ENCODE measurements at regions not wholly inside any gene's neighbourhood (a gene's known extent, or its start where the extent isn't known, plus 50 kb on each side); places are given as distances from the start of the nearest gene placed in this dataset.

DNA sequence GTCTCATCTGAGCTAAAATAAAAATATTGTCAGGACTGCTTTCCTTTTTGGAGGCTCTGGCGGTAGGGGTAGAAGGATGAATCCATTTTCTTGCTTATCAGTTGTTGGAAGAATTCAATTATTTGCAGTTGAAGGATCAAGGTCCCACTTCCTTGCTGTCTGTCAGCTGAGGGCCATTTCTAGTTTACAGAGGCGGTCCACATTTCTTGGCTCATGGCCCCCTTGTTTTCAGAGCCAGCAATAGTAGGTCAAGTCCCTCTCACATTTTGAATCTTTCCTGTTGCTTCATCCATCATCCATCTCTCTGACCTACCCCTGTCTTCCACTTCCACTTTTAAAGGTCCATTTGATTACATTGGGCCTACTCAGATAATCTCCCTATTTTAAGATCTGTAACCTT lies 1099.3 kb upstream of the DIAPH2 start:
- H3K23me2 ChIP-seq (ENCODE audit: low read depth, low read length), result no peaks in the 10 kb centered on the region
- H4K8ac ChIP-seq (ENCODE audit: extremely low read depth, insufficient read depth, low read length), result no peak overlapping the region
- no peak overlapping the region for H3K27ac ChIP-seq (ENCODE audit: low read depth, low read length)
- no peak overlapping the region for H2BK12ac ChIP-seq (ENCODE audit: low read depth, low read length)
- H3K9me3 ChIP-seq (ENCODE audit: insufficient read depth in 2 of 2, low read depth in 1 of 2, low read length in 1 of 2), result no peaks in the 10 kb centered on the region
- no peak overlapping the region for H3K18ac ChIP-seq (ENCODE audit: extremely low read depth, low read length)
- no peak overlapping the region for H2AK5ac ChIP-seq (ENCODE audit: low read depth, low read length)
- no peak overlapping the region for H3K56ac ChIP-seq (replicated peaks; ENCODE audit: insufficient read length, low read depth, low read length)
- no peak overlapping the region for H4K5ac ChIP-seq (ENCODE audit: insufficient read length, low read depth, low read length)
- no peaks in the 10 kb centered on the region for H3K36me3 ChIP-seq (ENCODE audit: control insufficient read depth in 2 of 4, insufficient read depth in 4 of 4, low read length in 3 of 4)
- H3K27me3 ChIP-seq (replicated peaks in 1 of 4; ENCODE audit: control insufficient read depth in 3 of 4, extremely low read depth in 1 of 4, insufficient read depth in 3 of 4, low read length in 3 of 4), result no peaks in the 10 kb centered on the region
- POLR2A ChIA-PET (ENCODE audit: partially characterized antibody), result no interaction called here
- H2BK5ac ChIP-seq (ENCODE audit: low read depth, low read length), result no peak overlapping the region
- H2AFZ ChIP-seq (ENCODE audit: low read length), result no peak overlapping the region
- 83% methylated on average over 2 of the region's 2 CpGs; no CpG with 5 or more reads in 1 of the 2 experiments for WGBS, 2 experiments (ENCODE audit: extremely low coverage in 1 of 2, insufficient coverage in 1 of 2, insufficient read length in 1 of 2, insufficient replicate concordance in 2 of 2, low coverage in 1 of 2, low lambda C conversion rate in 2 of 2, missing lambda C conversion rate in 1 of 2)
- H4K20me1 ChIP-seq (replicated peaks in 1 of 2; ENCODE audit: control insufficient read depth in 1 of 2, insufficient read depth in 2 of 2, low read length in 2 of 2), result no peaks in the 10 kb centered on the region
- H4K91ac ChIP-seq (replicated peaks; ENCODE audit: insufficient read length, low read length), result no peak overlapping the region
- H3K9ac ChIP-seq (replicated peaks in 1 of 4; ENCODE audit: extremely low read depth in 1 of 4, low read depth in 3 of 4, low read length in 3 of 4), result no peak overlapping the region
- H3K4me3 ChIP-seq (ENCODE audit: extremely low read depth in 1 of 4, insufficient read depth in 2 of 4, low read depth in 3 of 4, low read length in 4 of 4), result no peak overlapping the region
- H2BK20ac ChIP-seq (ENCODE audit: low read length), result no peak overlapping the region
- no peak overlapping the region for H2BK120ac ChIP-seq (replicated peaks; ENCODE audit: low read depth, low read length)
- CTCF ChIA-PET (ENCODE audit: partially characterized antibody), result no interaction called here
- no peak overlapping the region for H2BK15ac ChIP-seq (ENCODE audit: low read length)
- no peak overlapping the region for H3K23ac ChIP-seq (ENCODE audit: insufficient read length)
- H3K79me1 ChIP-seq (ENCODE audit: low read depth, low read length), result no peaks in the 10 kb centered on the region
- H3K4me1 ChIP-seq (replicated peaks in 1 of 4; ENCODE audit: control insufficient read depth in 3 of 4, insufficient read depth in 4 of 4, low read length in 3 of 4), result no peaks in the 10 kb centered on the region
- no peak overlapping the region for H3K14ac ChIP-seq (ENCODE audit: insufficient read length)
- DNase-seq (ENCODE audit: low read depth in 1 of 2, low spot score in 2 of 2) (no peak), FAIRE-seq (no peak)
- H3K4ac ChIP-seq (replicated peaks; ENCODE audit: insufficient read length, low read depth, low read length), result no peak overlapping the region
- H3K4me2 ChIP-seq (ENCODE audit: insufficient read depth in 1 of 2, low read depth in 2 of 2, low read length in 2 of 2), result no peak overlapping the region
- no peaks in the 10 kb centered on the region for H3K79me2 ChIP-seq (ENCODE audit: control insufficient read depth in 1 of 2, insufficient read depth in 2 of 2, low read length in 2 of 2)
- TF ChIP-seq RNF2 (IDR thresholded peaks at IDR 0.05; ENCODE audit: borderline replicate concordance, low read depth, low read length, missing control alignments, poor library complexity, severe bottlenecking) (no peak), POLR2AphosphoS5 (IDR thresholded peaks at IDR 0.05; ENCODE audit: low read depth, low read length) (no peak), TAF7 (optimal IDR thresholded peaks at IDR 0.05; ENCODE audit: borderline replicate concordance, low read depth, low read length) (no peak), EP300 (IDR thresholded peaks at IDR 0.05; ENCODE audit: borderline replicate concordance in 1 of 2, low read depth in 2 of 2, low read length in 2 of 2) (no peak), CBX8 (IDR thresholded peaks at IDR 0.05; ENCODE audit: borderline replicate concordance, low read depth, low read length) (no peak), SUZ12 (IDR thresholded peaks at IDR 0.05; ENCODE audit: low read length) (no peak), SIX5 (IDR thresholded peaks at IDR 0.05; ENCODE audit: low read depth, low read length) (no peak), TBP (IDR thresholded peaks at IDR 0.05; ENCODE audit: low read depth, low read length) (no peak), RAD21 (IDR thresholded peaks at IDR 0.05 in 1 of 2, conservative IDR thresholded peaks at IDR 0.05 in 1 of 2; ENCODE audit: low read depth in 2 of 2, low read length in 2 of 2) (no peak), BACH1 (IDR thresholded peaks at IDR 0.05; ENCODE audit: low read length) (no peak), SIN3A (conservative IDR thresholded peaks at IDR 0.05 in 1 of 2, IDR thresholded peaks at IDR 0.05 in 1 of 2; ENCODE audit: low read depth in 1 of 2, low read length in 2 of 2) (no peak), CHD1 (IDR thresholded peaks at IDR 0.05; ENCODE audit: low read depth, low read length) (no peak), KDM5A (IDR thresholded peaks at IDR 0.05; ENCODE audit: low read length) (no peak)
- TF ChIP-seq, protein P1, sequence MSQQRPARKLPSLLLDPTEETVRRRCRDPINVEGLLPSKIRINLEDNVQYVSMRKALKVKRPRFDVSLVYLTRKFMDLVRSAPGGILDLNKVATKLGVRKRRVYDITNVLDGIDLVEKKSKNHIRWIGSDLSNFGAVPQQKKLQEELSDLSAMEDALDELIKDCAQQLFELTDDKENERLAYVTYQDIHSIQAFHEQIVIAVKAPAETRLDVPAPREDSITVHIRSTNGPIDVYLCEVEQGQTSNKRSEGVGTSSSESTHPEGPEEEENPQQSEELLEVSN (IDR thresholded peaks at IDR 0.05), result no peak

Data from H1 (cell line).